Peyer's patch (tissue), 4 donors: ENCODE measurements at regions not wholly inside any gene's neighbourhood (a gene's known extent, or its start where the extent isn't known, plus 50 kb on each side); places are given as distances from the start of the nearest gene placed in this dataset.

Experiments used
- DNase-seq, 3 donors: peaks; one replicate each; pipeline ENCODE4 v3.0.0-alpha.2; 2017 to 2019
- H3K27ac ChIP-seq, 4 donors: fragments of 200-600 bp; sonication (generic); one replicate each; pipeline ENCODE4 v1.5.1; 2016 to 2019
- H3K27me3 ChIP-seq, 2 donors: fragments of 200-600 bp; sonication (generic); one replicate each; pipeline ENCODE4 v1.5.1; 2019
- H3K36me3 ChIP-seq, 3 donors: fragments of 200-600 bp; sonication (generic); one replicate each; pipeline ENCODE4 v1.5.1; 2016 to 2019
- H3K4me1 ChIP-seq, 4 donors: fragments of 200-600 bp; sonication (generic); one replicate each; pipeline ENCODE4 v1.5.1; 2016 to 2019
- H3K4me3 ChIP-seq, 4 donors: fragments of 200-600 bp; sonication (generic); 1 replicate in 3 of 4; 2 replicates in 1 of 4; pipeline ENCODE4 v1.5.1; 2016 to 2019; ENCODE audit warnings: mild to moderate bottlenecking in 1 of 4
- H3K9me3 ChIP-seq, 4 donors: fragments of 200-600 bp; sonication (generic); one replicate each; pipeline ENCODE4 v1.5.1; 2016 to 2019; ENCODE audit warnings: mild to moderate bottlenecking in 1 of 4
- POLR2A ChIP-seq, 2 donors: fragments of 450-650 bp; IDR thresholded peaks; one replicate each; pipeline ENCODE4 v1.5.1; 2017; ENCODE audit warnings: antibody characterized with exemption in 2 of 2, mild to moderate bottlenecking in 2 of 2, moderate library complexity in 2 of 2
- TF ChIP-seq, protein P1 (sequence below), 6 experiments: fragments of 450-650 bp in 4 of 6; fragments of 200-600 bp in 2 of 6; sonication (generic) in 1 of 6; IDR thresholded peaks; one replicate each; pipeline ENCODE4 v1.5.1; 2017 to 2019; ENCODE audit warnings: antibody characterized with exemption in 6 of 6, mild to moderate bottlenecking in 3 of 6, moderate library complexity in 1 of 6

DNA sequence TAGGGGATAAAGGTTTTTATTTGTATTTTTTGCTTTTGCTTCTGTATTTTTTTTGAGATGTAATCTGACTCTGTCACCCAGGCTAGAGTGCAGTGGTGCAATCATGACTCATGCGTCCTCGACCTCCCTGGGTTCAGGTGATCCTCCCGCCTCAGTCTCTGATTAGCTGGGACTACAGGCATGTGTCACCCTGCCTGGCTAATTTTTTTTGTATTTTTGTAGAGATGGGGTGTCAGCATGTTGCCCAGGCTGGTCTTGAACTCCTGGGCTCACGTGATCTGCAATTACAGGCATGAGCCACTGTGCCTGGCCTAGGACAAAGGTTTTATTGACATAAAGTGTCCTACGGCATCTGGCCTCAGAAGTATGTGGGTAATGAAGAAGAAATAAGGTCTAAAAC is 297.1 kb upstream of the C9orf72 start:
- H3K9me3 ChIP-seq: no peaks in the 10 kb centered on the region
- DNase-seq: no peak
- H3K4me1 ChIP-seq: no peaks in the 10 kb centered on the region
- no peaks in the 10 kb centered on the region for H3K36me3 ChIP-seq
- TF ChIP-seq, protein P1, sequence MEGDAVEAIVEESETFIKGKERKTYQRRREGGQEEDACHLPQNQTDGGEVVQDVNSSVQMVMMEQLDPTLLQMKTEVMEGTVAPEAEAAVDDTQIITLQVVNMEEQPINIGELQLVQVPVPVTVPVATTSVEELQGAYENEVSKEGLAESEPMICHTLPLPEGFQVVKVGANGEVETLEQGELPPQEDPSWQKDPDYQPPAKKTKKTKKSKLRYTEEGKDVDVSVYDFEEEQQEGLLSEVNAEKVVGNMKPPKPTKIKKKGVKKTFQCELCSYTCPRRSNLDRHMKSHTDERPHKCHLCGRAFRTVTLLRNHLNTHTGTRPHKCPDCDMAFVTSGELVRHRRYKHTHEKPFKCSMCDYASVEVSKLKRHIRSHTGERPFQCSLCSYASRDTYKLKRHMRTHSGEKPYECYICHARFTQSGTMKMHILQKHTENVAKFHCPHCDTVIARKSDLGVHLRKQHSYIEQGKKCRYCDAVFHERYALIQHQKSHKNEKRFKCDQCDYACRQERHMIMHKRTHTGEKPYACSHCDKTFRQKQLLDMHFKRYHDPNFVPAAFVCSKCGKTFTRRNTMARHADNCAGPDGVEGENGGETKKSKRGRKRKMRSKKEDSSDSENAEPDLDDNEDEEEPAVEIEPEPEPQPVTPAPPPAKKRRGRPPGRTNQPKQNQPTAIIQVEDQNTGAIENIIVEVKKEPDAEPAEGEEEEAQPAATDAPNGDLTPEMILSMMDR (IDR thresholded peaks at IDR 0.05): no peak
- no peak for TF ChIP-seq POLR2A (IDR thresholded peaks at IDR 0.05)
- H3K27me3 ChIP-seq: no peaks in the 10 kb centered on the region
- no peak overlapping the region for H3K27ac ChIP-seq
- no peak overlapping the region for H3K4me3 ChIP-seq

GRCh38 chr9:27880156-27880555 is 306.9 kb upstream of the C9orf72 start:
- Histone ChIP-seq H3K27ac (no peak overlapping the region), H3K4me3 (no peak overlapping the region), H3K9me3 (no peaks in the 10 kb centered on the region), H3K36me3 (no peaks in the 10 kb centered on the region), H3K4me1 (no peaks in the 10 kb centered on the region), H3K27me3 (no peaks in the 10 kb centered on the region)
- TF ChIP-seq, protein P1 (IDR thresholded peaks at IDR 0.05): no peak
- TF ChIP-seq POLR2A (IDR thresholded peaks at IDR 0.05): no peak
- DNase-seq: no peak

GRCh38 chr9:27880635-27881034 is 307.4 kb upstream of the C9orf72 start:
- Histone ChIP-seq H3K27ac (no peak overlapping the region), H3K4me1 (no peaks in the 10 kb centered on the region), H3K9me3 (no peaks in the 10 kb centered on the region), H3K36me3 (no peaks in the 10 kb centered on the region), H3K27me3 (no peaks in the 10 kb centered on the region), H3K4me3 (no peak overlapping the region)
- no peak for DNase-seq
- TF ChIP-seq, protein P1 (IDR thresholded peaks at IDR 0.05): no peak
- no peak for TF ChIP-seq POLR2A (IDR thresholded peaks at IDR 0.05)

- no peaks in the 10 kb centered on the region for H3K27me3 ChIP-seq
- no peak overlapping the region for H3K4me3 ChIP-seq
- H3K4me1 ChIP-seq: no peaks in the 10 kb centered on the region
- peak in 2 of 3 donors; percentile 57 to 60 for DNase-seq
- H3K36me3 ChIP-seq: no peaks in the 10 kb centered on the region
- H3K27ac ChIP-seq: no peak overlapping the region
- no peaks in the 10 kb centered on the region for H3K9me3 ChIP-seq
- TF ChIP-seq, protein P1 (IDR thresholded peaks at IDR 0.05): peak in 5 of 6 experiments; percentile 14 to 54 (median 50)
- no peak for TF ChIP-seq POLR2A (IDR thresholded peaks at IDR 0.05)
These were observed 315.5 kb upstream of the C9orf72 start for GRCh38 chr9:27888661-27889295.

- TF ChIP-seq, protein P1 (IDR thresholded peaks at IDR 0.05): no peak
- no peak for TF ChIP-seq POLR2A (IDR thresholded peaks at IDR 0.05)
- no peak for DNase-seq
- Histone ChIP-seq H3K27me3 (no peaks in the 10 kb centered on the region), H3K4me3 (no peak overlapping the region), H3K36me3 (no peaks in the 10 kb centered on the region), H3K4me1 (no peaks in the 10 kb centered on the region), H3K9me3 (no peaks in the 10 kb centered on the region), H3K27ac (no peak overlapping the region)
These were observed 351.2 kb upstream of the C9orf72 start for GRCh38 chr9:27924502-27924901.

DNA sequence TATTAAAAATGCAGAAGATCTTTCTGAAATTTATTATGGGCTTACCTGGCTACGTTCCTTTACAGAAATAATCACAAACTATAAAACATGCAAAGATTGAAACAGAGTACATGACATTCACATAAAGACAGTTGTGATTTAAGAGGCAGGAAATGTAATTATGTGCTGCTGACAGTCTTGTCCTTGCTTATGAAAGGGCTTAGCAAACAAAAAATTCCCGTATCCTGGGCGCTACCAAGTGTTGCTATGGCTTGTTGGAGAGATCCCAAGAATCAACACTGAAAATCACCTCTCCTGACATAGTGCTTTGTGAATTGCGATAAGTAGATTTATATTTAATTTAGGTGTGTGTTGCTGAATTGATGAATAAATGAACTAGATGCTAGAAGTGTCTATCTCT is 352.5 kb upstream of the C9orf72 start:
- TF ChIP-seq, protein P1 (IDR thresholded peaks at IDR 0.05): no peak
- TF ChIP-seq POLR2A (IDR thresholded peaks at IDR 0.05): no peak
- H3K4me1 ChIP-seq: no peaks in the 10 kb centered on the region
- no peak for DNase-seq
- no peaks in the 10 kb centered on the region for H3K27me3 ChIP-seq
- H3K9me3 ChIP-seq: no peaks in the 10 kb centered on the region
- H3K36me3 ChIP-seq: no peaks in the 10 kb centered on the region
- H3K27ac ChIP-seq: no peak overlapping the region
- no peak overlapping the region for H3K4me3 ChIP-seq
